ENCODE measurements at regions not wholly inside any gene's neighbourhood (a gene's known extent, or its start where the extent isn't known, plus 50 kb on each side); places are given as distances from the start of the nearest gene placed in this dataset.

- TF ChIP-seq CTCF (IDR thresholded peaks at IDR 0.05) (no peak), SIN3A (IDR thresholded peaks at IDR 0.05; ENCODE audit: borderline replicate concordance, insufficient read depth, low read depth, low read length) (no peak), POLR2AphosphoS5 (IDR thresholded peaks at IDR 0.05; ENCODE audit: low read depth, low read length) (no peak), REST (IDR thresholded peaks at IDR 0.05; ENCODE audit: insufficient read depth in 1 of 2, low read depth in 2 of 2, low read length in 1 of 2) (no peak), TCF7L2 (IDR thresholded peaks at IDR 0.05; ENCODE audit: low read depth, low read length) (no peak)
Observed at GRCh38 chr4:18626996-18627395, 605.4 kb upstream of the LCORL start.

Measured in Panc1 (cell line).